Loucy (cell line): ENCODE measurements at regions not wholly inside any gene's neighbourhood (a gene's known extent, or its start where the extent isn't known, plus 50 kb on each side); places are given as distances from the start of the nearest gene placed in this dataset.

Source experiments
- H2AFZ ChIP-seq: fragments of 200-600 bp; sonication (generic); 2 replicates; pipeline ENCODE4 v1.6.0; 2016; ENCODE audit warnings: antibody characterized with exemption, mild to moderate bottlenecking, low read length, moderate library complexity
- H3F3A ChIP-seq: fragments of 200-600 bp; 2 replicates; pipeline ENCODE4 v1.6.0; 2016; ENCODE audit warnings: antibody characterized with exemption, low read depth, mild to moderate bottlenecking
- H3K27me3 ChIP-seq: fragments of 200-600 bp; sonication (generic); 2 replicates; pipeline ENCODE4 v1.6.1; 2014; ENCODE audit warnings: low read length, mild to moderate bottlenecking; ENCODE audit not compliant: insufficient read depth, poor library complexity, severe bottlenecking
- H3K36me3 ChIP-seq: fragments of 200-600 bp; sonication (generic); 2 replicates; pipeline ENCODE4 v1.6.1; 2016; ENCODE audit warnings: low read length; ENCODE audit not compliant: insufficient read depth
- H3K4me1 ChIP-seq: fragments of 200-600 bp; sonication (generic); 2 replicates; pipeline ENCODE4 v1.5.1; 2014; ENCODE audit warnings: low read length, mild to moderate bottlenecking; ENCODE audit not compliant: insufficient read depth, poor library complexity, severe bottlenecking
- H3K4me2 ChIP-seq: fragments of 200-600 bp; sonication (generic); 2 replicates; pipeline ENCODE4 v1.6.0; 2014; ENCODE audit warnings: antibody characterized with exemption, low read length, low read depth, mild to moderate bottlenecking; ENCODE audit not compliant: poor library complexity, severe bottlenecking
- H3K4me3 ChIP-seq: fragments of 200-600 bp; sonication (generic); 2 replicates; pipeline ENCODE4 v1.5.1; 2014; ENCODE audit warnings: low read length, mild to moderate bottlenecking, mixed read lengths; ENCODE audit not compliant: poor library complexity, severe bottlenecking
- H3K79me2 ChIP-seq: fragments of 200-600 bp; sonication (generic); 2 replicates; pipeline ENCODE4 v1.6.1; 2014; ENCODE audit warnings: low read length; ENCODE audit not compliant: insufficient read depth
- H3K9ac ChIP-seq: fragments of 200-600 bp; sonication (generic); 2 replicates; pipeline ENCODE4 v1.6.0; 2014; ENCODE audit warnings: mild to moderate bottlenecking, low read depth, low read length, moderate library complexity; ENCODE audit not compliant: poor library complexity, severe bottlenecking
- H3K9me2 ChIP-seq: fragments of 200-600 bp; sonication (generic); replicated peaks from 2 replicates; pipeline ENCODE4 v1.6.1; 2016; ENCODE audit warnings: low read depth, low read length, mixed read lengths
- H3K9me3 ChIP-seq: fragments of 200-600 bp; sonication (generic); 2 replicates; pipeline ENCODE4 v1.6.1; 2014; ENCODE audit warnings: mild to moderate bottlenecking, antibody characterized with exemption, low read length, low read depth; ENCODE audit not compliant: insufficient read depth
- H4K20me1 ChIP-seq: fragments of 200-600 bp; sonication (generic); 2 replicates; pipeline ENCODE4 v1.6.0; 2014; ENCODE audit warnings: antibody characterized with exemption, low read length, mild to moderate bottlenecking; ENCODE audit not compliant: insufficient read depth, poor library complexity, severe bottlenecking
- CTCF ChIP-seq: fragments of 200-600 bp; sonication (generic); conservative IDR thresholded peaks from 2 replicates; pipeline ENCODE4 v1.5.1; 2014; ENCODE audit warnings: mild to moderate bottlenecking, antibody characterized with exemption, low read length
- EZH2phosphoT487 ChIP-seq: fragments of 200-600 bp; IDR thresholded peaks from 2 replicates; pipeline ENCODE4 v1.6.1; 2018; ENCODE audit warnings: antibody characterized with exemption, mild to moderate bottlenecking, moderate library complexity, borderline replicate concordance

DNA sequence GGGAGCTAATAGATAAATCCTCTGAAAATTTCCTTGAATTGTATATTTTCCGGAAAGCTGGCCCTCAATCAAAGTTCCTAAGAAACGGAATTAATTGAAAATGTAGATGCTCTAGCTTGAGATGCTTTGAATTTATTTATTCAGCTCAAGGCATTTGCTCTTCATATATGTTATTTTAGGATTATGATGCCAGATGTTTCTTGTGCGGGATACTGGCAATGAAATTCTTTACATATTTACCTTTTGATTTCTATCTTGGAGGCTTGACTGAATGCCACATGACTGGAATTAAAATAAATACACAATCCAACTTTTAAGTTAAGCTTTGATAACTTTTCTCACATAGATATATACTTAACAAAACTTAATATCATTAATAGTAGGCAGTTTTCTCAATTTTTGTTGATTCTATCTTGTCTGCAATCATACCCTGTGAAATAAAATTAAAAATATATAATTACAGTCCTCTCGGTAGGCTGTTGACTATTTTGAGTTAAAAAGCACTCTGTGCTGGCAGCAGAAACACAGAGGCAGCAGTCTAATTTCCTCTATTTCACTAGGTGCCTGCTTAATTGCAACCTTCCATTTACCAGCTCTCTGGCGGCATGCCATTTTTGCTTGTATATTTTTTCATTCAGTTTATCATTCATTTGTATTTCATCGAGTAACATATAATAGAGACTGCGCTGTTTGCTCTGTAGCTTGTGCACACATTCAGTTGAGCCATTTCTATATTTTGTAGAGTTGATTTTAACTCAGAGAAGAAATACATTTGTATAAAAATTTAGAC, 991.5 kb downstream of the ADGRL3 start:
- TF ChIP-seq CTCF = no peak
- TF ChIP-seq EZH2phosphoT487 = no peak

GRCh38 chr4:62170235-62170634, 970.1 kb downstream of the ADGRL3 start:
- H3K36me3 ChIP-seq = no peaks in the 10 kb centered on the region
- no peaks in the 10 kb centered on the region for H3F3A ChIP-seq
- H3K4me1 ChIP-seq = no peaks in the 10 kb centered on the region
- no peaks in the 10 kb centered on the region for H3K9me2 ChIP-seq
- H3K27me3 ChIP-seq = no peaks in the 10 kb centered on the region
- no peak overlapping the region for H2AFZ ChIP-seq
- H4K20me1 ChIP-seq = no peaks in the 10 kb centered on the region
- no peak overlapping the region for H3K4me3 ChIP-seq
- H3K4me2 ChIP-seq = no peak overlapping the region
- no peaks in the 10 kb centered on the region for H3K79me2 ChIP-seq
- no peaks in the 10 kb centered on the region for H3K9me3 ChIP-seq
- no peak overlapping the region for H3K9ac ChIP-seq
- TF ChIP-seq EZH2phosphoT487 = no peak
- TF ChIP-seq CTCF = no peak

More for the DNA sequence above, 991.5 kb downstream of the ADGRL3 start:
- Histone ChIP-seq H3K9me2 (no peaks in the 10 kb centered on the region), H3K36me3 (no peaks in the 10 kb centered on the region), H3F3A (no peaks in the 10 kb centered on the region), H3K9me3 (no peaks in the 10 kb centered on the region), H3K4me3 (no peak overlapping the region), H3K79me2 (no peaks in the 10 kb centered on the region), H3K4me1 (no peaks in the 10 kb centered on the region), H2AFZ (no peak overlapping the region), H4K20me1 (no peaks in the 10 kb centered on the region), H3K4me2 (no peak overlapping the region), H3K27me3 (no peaks in the 10 kb centered on the region), H3K9ac (no peak overlapping the region)

DNA sequence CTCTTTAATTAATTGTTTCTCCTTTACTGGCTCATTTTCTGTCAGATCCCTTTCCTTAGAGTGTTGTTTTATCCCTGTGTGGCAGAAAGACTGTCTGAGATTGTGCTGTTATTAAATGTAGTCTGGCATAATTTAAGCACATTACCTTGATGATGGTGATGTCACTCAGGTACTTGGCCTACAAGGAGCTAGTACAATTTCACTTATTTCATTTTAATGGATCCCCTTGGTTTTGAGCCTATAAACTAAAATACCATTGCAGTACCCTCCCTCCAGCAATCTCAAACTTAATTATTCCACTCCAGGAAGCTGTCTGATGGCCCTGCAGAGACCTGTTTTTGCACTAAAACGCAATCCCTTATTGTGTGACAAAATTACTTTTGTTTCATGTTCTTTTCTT, 968.6 kb downstream of the ADGRL3 start:
- Histone ChIP-seq H4K20me1 (no peaks in the 10 kb centered on the region), H3K36me3 (no peaks in the 10 kb centered on the region), H3K4me2 (no peak overlapping the region), H2AFZ (no peak overlapping the region), H3K4me3 (no peak overlapping the region), H3K27me3 (no peaks in the 10 kb centered on the region), H3K79me2 (no peaks in the 10 kb centered on the region), H3K9ac (no peak overlapping the region), H3K4me1 (no peaks in the 10 kb centered on the region), H3K9me2 (no peaks in the 10 kb centered on the region), H3K9me3 (no peaks in the 10 kb centered on the region), H3F3A (no peaks in the 10 kb centered on the region)
- TF ChIP-seq CTCF = no peak
- no peak for TF ChIP-seq EZH2phosphoT487
